ENCODE measurements at regions not wholly inside any gene's neighbourhood (a gene's known extent, or its start where the extent isn't known, plus 50 kb on each side); places are given as distances from the start of the nearest gene placed in this dataset.

- ATAC-seq (no peak), DNase-seq (no peak)
- Histone ChIP-seq H2AFZ (ENCODE audit: low read length) (no peak overlapping the region), H3K36me3 (ENCODE audit: low read depth, low read length) (no peaks in the 10 kb centered on the region), H3K9me2 (replicated peaks; ENCODE audit: low read length) (no peaks in the 10 kb centered on the region), H3K4me3 (ENCODE audit: low read length) (no peak overlapping the region), H3K27ac (ENCODE audit: low read length) (no peak overlapping the region), H3K79me2 (ENCODE audit: low read length) (no peaks in the 10 kb centered on the region), H3K4me2 (ENCODE audit: low read length) (no peak overlapping the region), H3K27me3 (ENCODE audit: low read length) (no peaks in the 10 kb centered on the region), H3K4me1 (ENCODE audit: insufficient read depth, low read length) (no peaks in the 10 kb centered on the region), H4K20me1 (ENCODE audit: low read length) (no peaks in the 10 kb centered on the region), H3F3A (ENCODE audit: low read length, unreplicated experiment) (no peaks in the 10 kb centered on the region), H3K9ac (ENCODE audit: low read length) (no peak overlapping the region), H3K9me3 (ENCODE audit: low read length) (no peaks in the 10 kb centered on the region)
- ChIA-PET POLR2A (ENCODE audit: unreplicated experiment) (no interaction called here), CTCF (no interaction called here)
- BruUV-seq (replicated peaks): no TSS peak
- TF ChIP-seq EZH2 (IDR thresholded peaks at IDR 0.05; ENCODE audit: low read length, unreplicated experiment) (no peak), CTCF (conservative IDR thresholded peaks at IDR 0.05; ENCODE audit: low read depth, low read length) (no peak), EZH2phosphoT487 (IDR thresholded peaks at IDR 0.05; ENCODE audit: borderline replicate concordance, low read length) (no peak)
- intact Hi-C loops (cut with micrococcal nuclease): no loop called here
Measured at GRCh38 chr2:198905881-198906612, 551.7 kb downstream of the SATB2 start.

- H2AFZ ChIP-seq (ENCODE audit: low read length): no peak overlapping the region
- H3K27ac ChIP-seq (ENCODE audit: low read length): no peak overlapping the region
- no peak overlapping the region for H3K4me2 ChIP-seq (ENCODE audit: low read length)
- intact Hi-C loops (cut with micrococcal nuclease): no loop called here
- no peaks in the 10 kb centered on the region for H3F3A ChIP-seq (ENCODE audit: low read length, unreplicated experiment)
- no peaks in the 10 kb centered on the region for H4K20me1 ChIP-seq (ENCODE audit: low read length)
- no peaks in the 10 kb centered on the region for H3K36me3 ChIP-seq (ENCODE audit: low read depth, low read length)
- H3K9me3 ChIP-seq (ENCODE audit: low read length): no peaks in the 10 kb centered on the region
- BruUV-seq (replicated peaks): no TSS peak
- H3K79me2 ChIP-seq (ENCODE audit: low read length): no peaks in the 10 kb centered on the region
- TF ChIP-seq EZH2phosphoT487 (IDR thresholded peaks at IDR 0.05; ENCODE audit: borderline replicate concordance, low read length) (no peak), EZH2 (IDR thresholded peaks at IDR 0.05; ENCODE audit: low read length, unreplicated experiment) (no peak), CTCF (conservative IDR thresholded peaks at IDR 0.05; ENCODE audit: low read depth, low read length) (no peak)
- DNase-seq: no peak
- no peaks in the 10 kb centered on the region for H3K4me1 ChIP-seq (ENCODE audit: insufficient read depth, low read length)
- no peaks in the 10 kb centered on the region for H3K9me2 ChIP-seq (replicated peaks; ENCODE audit: low read length)
- no peak overlapping the region for H3K9ac ChIP-seq (ENCODE audit: low read length)
- CTCF ChIA-PET: no interaction called here
- no peak for ATAC-seq
- POLR2A ChIA-PET (ENCODE audit: unreplicated experiment): no interaction called here
- H3K27me3 ChIP-seq (ENCODE audit: low read length): no peaks in the 10 kb centered on the region
- no peak overlapping the region for H3K4me3 ChIP-seq (ENCODE audit: low read length)
Measured at GRCh38 chr2:198901894-198902293, 555.8 kb downstream of the SATB2 start.

- H3K36me3 ChIP-seq (ENCODE audit: low read depth, low read length): no peaks in the 10 kb centered on the region
- BruUV-seq (replicated peaks): no TSS peak
- H2AFZ ChIP-seq (ENCODE audit: low read length): no peak overlapping the region
- H3K79me2 ChIP-seq (ENCODE audit: low read length): no peaks in the 10 kb centered on the region
- H3K27me3 ChIP-seq (ENCODE audit: low read length): no peaks in the 10 kb centered on the region
- no peak overlapping the region for H3K4me3 ChIP-seq (ENCODE audit: low read length)
- ChIA-PET POLR2A (ENCODE audit: unreplicated experiment) (no interaction called here), CTCF (no interaction called here)
- no peaks in the 10 kb centered on the region for H3K4me1 ChIP-seq (ENCODE audit: insufficient read depth, low read length)
- intact Hi-C loops (cut with micrococcal nuclease): no loop called here
- H3K27ac ChIP-seq (ENCODE audit: low read length): no peak overlapping the region
- H3K9me3 ChIP-seq (ENCODE audit: low read length): no peaks in the 10 kb centered on the region
- no peak for DNase-seq
- ATAC-seq: no peak
- H4K20me1 ChIP-seq (ENCODE audit: low read length): no peaks in the 10 kb centered on the region
- TF ChIP-seq EZH2 (IDR thresholded peaks at IDR 0.05; ENCODE audit: low read length, unreplicated experiment) (no peak), CTCF (conservative IDR thresholded peaks at IDR 0.05; ENCODE audit: low read depth, low read length) (no peak), EZH2phosphoT487 (IDR thresholded peaks at IDR 0.05; ENCODE audit: borderline replicate concordance, low read length) (no peak)
- H3K9ac ChIP-seq (ENCODE audit: low read length): no peak overlapping the region
- no peaks in the 10 kb centered on the region for H3F3A ChIP-seq (ENCODE audit: low read length, unreplicated experiment)
- H3K9me2 ChIP-seq (replicated peaks; ENCODE audit: low read length): no peaks in the 10 kb centered on the region
- H3K4me2 ChIP-seq (ENCODE audit: low read length): no peak overlapping the region
Measured at GRCh38 chr2:198900141-198900540, 557.6 kb downstream of the SATB2 start.

Data from PC-3 (cell line).